ENCODE measurements at regions not wholly inside any gene's neighbourhood (a gene's known extent, or its start where the extent isn't known, plus 50 kb on each side); places are given as distances from the start of the nearest gene placed in this dataset.

DNA sequence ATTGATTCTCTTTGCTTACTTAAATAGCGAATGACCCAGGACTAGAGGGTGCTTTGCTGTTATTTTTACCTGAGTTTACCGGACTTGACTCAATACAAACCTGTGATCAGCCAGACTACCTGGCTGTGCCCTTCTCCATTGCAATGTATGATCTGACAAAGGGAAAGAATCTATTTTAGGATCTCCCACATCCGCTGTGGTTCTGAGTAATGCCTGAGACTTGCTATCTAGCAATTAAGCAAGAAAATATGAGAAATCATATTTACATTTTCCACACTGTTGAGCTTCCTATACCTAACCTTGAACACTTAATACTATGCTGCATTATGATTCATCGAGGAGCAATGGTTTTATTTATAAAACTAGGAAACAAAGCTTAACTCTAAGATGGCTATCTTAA is 215.2 kb downstream of the RAD51AP2 start:
- TF ChIP-seq, protein P1, sequence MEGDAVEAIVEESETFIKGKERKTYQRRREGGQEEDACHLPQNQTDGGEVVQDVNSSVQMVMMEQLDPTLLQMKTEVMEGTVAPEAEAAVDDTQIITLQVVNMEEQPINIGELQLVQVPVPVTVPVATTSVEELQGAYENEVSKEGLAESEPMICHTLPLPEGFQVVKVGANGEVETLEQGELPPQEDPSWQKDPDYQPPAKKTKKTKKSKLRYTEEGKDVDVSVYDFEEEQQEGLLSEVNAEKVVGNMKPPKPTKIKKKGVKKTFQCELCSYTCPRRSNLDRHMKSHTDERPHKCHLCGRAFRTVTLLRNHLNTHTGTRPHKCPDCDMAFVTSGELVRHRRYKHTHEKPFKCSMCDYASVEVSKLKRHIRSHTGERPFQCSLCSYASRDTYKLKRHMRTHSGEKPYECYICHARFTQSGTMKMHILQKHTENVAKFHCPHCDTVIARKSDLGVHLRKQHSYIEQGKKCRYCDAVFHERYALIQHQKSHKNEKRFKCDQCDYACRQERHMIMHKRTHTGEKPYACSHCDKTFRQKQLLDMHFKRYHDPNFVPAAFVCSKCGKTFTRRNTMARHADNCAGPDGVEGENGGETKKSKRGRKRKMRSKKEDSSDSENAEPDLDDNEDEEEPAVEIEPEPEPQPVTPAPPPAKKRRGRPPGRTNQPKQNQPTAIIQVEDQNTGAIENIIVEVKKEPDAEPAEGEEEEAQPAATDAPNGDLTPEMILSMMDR (tag by site-specific recombination; IDR thresholded peaks at IDR 0.05): no peak
- TF ChIP-seq, protein P2, sequence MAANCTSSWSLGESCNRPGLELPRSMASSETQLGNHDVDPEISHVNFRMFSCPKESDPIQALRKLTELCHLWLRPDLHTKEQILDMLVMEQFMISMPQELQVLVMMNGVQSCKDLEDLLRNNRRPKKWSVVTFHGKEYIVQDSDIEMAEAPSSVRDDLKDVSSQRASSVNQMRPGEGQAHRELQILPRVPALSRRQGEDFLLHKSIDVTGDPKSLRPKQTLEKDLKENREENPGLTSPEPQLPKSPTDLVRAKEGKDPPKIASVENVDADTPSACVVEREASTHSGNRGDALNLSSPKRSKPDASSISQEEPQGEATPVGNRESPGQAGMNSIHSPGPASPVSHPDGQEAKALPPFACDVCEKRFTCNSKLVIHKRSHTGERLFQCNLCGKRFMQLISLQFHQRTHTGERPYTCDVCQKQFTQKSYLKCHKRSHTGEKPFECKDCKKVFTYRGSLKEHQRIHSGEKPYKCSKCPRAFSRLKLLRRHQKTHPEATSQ (tag by site-specific recombination; IDR thresholded peaks at IDR 0.05): no peak
- TF ChIP-seq ZNF558 (tag by site-specific recombination; IDR thresholded peaks at IDR 0.05): no peak
- TF ChIP-seq, protein P3, sequence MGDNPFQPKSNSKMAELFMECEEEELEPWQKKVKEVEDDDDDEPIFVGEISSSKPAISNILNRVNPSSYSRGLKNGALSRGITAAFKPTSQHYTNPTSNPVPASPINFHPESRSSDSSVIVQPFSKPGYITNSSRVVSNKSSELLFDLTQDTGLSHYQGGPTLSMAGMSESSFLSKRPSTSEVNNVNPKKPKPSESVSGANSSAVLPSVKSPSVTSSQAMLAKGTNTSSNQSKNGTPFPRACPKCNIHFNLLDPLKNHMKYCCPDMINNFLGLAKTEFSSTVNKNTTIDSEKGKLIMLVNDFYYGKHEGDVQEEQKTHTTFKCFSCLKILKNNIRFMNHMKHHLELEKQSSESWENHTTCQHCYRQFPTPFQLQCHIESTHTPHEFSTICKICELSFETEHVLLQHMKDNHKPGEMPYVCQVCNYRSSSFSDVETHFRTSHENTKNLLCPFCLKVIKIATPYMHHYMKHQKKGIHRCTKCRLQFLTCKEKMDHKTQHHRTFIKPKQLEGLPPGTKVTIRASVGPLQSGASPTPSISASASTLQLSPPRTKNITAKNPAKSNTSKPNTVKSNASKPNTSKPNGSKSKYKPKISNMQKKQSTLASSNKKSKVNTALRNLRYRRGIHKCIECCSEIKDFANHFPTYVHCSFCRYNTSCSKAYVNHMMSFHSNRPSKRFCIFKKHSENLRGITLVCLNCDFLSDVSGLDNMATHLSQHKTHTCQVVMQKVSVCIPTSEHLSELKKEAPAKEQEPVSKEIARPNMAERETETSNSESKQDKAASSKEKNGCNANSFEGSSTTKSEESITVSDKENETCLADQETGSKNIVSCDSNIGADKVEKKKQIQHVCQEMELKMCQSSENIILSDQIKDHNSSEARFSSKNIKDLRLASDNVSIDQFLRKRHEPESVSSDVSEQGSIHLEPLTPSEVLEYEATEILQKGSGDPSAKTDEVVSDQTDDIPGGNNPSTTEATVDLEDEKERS (tag by site-specific recombination; IDR thresholded peaks at IDR 0.05): no peak
- TF ChIP-seq ZNF24 (tag by site-specific recombination; IDR thresholded peaks at IDR 0.05): no peak
- TF ChIP-seq ZEB2 (tag by site-specific recombination; IDR thresholded peaks at IDR 0.05): no peak
- no peak for TF ChIP-seq ZNF629 (tag by site-specific recombination; IDR thresholded peaks at IDR 0.05)
- TF ChIP-seq ZNF175 (tag by site-specific recombination; IDR thresholded peaks at IDR 0.05): no peak
- no peak for TF ChIP-seq ZNF214 (tag by site-specific recombination; IDR thresholded peaks at IDR 0.05; ENCODE audit: borderline replicate concordance)
- TF ChIP-seq ZNF792 (tag by site-specific recombination; IDR thresholded peaks at IDR 0.05): no peak
- TF ChIP-seq ZBTB7A (tag by site-specific recombination; IDR thresholded peaks at IDR 0.05; ENCODE audit: low read depth): no peak
- TF ChIP-seq ZNF138 (tag by site-specific recombination; IDR thresholded peaks at IDR 0.05; ENCODE audit: borderline replicate concordance): no peak
